LNCAP (cell line): ENCODE measurements at regions not wholly inside any gene's neighbourhood (a gene's known extent, or its start where the extent isn't known, plus 50 kb on each side); places are given as distances from the start of the nearest gene placed in this dataset.

Experiments
- TF ChIP-seq, protein P1 (sequence below): fragments of 450-650 bp; IDR thresholded peaks from 2 replicates; pipeline ENCODE4 v1.5.1; 2017; ENCODE audit warnings: mild to moderate bottlenecking

DNA sequence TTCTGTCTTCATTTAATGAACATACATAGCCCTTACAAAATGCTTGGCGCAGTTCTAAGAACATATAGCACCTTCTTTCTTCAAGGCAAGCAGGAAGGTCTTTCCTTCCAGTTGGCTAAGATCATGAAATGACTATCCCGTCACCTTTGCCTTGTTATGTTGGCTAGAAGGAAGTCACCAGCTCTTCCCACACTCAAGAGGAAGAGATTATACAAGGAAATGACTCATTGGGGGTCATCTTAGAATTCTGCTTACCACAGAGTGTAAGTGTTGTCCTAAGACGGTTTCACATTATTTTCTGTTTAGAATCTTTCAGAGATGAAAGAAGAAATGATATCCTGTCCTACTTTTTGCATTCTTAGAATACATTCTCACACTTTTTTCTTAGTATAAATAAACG lies 808.0 kb upstream of the LUZP2 start:
- TF ChIP-seq, protein P1, sequence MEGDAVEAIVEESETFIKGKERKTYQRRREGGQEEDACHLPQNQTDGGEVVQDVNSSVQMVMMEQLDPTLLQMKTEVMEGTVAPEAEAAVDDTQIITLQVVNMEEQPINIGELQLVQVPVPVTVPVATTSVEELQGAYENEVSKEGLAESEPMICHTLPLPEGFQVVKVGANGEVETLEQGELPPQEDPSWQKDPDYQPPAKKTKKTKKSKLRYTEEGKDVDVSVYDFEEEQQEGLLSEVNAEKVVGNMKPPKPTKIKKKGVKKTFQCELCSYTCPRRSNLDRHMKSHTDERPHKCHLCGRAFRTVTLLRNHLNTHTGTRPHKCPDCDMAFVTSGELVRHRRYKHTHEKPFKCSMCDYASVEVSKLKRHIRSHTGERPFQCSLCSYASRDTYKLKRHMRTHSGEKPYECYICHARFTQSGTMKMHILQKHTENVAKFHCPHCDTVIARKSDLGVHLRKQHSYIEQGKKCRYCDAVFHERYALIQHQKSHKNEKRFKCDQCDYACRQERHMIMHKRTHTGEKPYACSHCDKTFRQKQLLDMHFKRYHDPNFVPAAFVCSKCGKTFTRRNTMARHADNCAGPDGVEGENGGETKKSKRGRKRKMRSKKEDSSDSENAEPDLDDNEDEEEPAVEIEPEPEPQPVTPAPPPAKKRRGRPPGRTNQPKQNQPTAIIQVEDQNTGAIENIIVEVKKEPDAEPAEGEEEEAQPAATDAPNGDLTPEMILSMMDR = no peak

DNA sequence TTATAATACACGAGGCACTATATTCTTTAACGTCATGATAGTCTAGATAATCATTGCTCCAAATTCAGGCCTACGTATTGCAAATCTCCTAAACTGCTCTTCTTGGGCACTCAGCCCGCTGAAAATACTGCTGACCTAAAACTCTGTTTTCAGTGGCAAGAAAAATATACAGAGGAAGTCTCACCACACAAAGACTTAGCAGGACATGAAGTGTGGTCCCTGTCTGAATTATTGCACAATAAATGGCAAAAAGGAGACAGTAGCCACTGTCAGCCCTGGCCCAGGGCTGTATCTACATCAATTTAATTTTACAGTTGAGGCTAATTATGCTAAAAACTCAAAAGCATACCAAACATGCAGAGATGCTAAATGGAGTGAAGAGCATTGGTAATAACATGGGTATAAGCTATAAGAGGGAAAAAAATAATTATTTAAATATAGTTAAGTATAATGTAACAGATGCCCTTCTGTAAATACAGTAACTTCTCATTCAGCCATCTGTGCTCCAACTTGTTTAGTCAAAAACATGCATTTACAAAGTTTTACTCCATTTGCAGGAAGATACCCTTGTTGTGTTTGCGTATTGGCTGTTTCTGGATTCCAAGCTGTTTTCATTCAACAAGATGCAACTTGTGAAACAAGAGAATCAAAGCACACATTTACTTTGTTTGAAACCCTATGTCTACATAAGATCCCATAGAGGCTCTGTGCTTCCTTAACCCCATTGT lies 800.0 kb upstream of the LUZP2 start:
- TF ChIP-seq, protein P1 = no peak

DNA sequence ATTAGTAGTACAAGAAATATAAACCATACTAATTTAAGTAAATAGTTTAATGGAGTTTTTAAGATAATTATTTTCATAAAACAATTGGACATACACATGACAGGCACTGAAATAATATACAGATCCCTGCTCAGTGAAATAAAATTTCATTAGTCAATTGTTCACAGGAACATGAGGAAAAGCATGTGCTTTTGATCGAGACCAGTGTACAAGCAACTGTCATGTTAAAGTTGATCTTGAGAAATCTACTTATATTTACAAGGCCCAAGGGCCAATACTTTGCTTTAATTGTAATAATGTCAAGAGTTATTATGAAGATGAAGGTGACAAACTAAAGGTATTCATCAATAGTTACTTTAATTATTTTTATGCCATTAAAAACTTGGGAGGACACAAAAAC lies 792.7 kb upstream of the LUZP2 start:
- TF ChIP-seq, protein P1 = no peak

DNA sequence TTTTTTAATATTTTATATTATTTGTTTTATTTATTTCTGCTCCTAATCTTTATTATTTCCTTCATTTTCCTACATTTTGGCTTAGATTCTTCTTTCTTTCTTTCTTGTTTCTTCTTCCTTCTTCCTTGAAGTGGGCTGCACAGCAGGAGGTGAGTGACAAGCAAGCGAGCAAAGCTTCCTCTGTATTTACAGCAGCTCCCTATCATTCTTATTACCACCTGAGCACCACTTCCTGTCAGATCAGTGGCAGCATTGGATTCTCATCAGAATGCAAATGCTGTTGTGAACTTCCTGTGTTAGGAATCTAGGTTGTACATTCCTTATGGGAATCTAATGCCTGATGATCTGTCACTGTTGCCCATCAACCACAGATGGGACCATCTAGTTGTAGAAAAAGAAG lies 784.9 kb upstream of the LUZP2 start:
- TF ChIP-seq, protein P1 = no peak

DNA sequence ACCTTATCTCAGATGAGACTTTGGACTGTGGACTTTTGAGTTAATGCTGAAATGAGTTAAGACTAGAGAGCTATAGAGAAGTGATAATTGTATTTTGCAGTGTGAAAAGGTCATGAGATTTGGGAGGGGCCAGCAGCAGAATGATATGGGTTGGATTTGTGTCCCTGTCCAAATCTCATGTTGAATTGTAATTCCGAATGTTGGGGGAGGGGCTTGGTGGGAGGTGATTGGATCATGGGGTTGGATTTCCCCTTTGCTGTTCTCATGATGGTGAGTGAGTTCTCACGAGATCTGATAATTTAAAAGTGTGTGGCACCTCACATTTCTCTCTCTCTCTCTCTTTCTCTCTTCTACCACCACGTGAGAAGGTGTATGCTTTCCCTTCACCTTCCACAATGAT lies 777.8 kb upstream of the LUZP2 start:
- TF ChIP-seq, protein P1 = no peak

DNA sequence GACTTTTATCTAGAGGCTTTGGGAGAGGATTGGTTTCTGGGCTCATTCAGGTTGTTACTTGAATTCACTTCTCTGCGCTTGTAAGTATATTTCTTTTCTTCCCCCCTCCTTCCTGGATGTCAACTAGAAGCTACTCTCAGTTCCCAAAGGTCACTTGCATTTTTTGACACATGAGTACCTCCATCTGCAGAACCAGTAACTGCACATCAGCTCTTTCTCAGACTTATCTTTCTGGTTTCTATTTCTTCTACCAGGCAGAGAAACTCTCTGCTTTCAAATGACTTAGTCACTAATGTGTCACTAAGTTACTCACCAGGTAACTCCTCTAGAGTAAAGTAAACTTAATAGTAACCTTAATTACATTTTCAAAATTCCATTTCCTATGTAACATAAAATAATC lies 773.0 kb upstream of the LUZP2 start:
- TF ChIP-seq, protein P1 = no peak

DNA sequence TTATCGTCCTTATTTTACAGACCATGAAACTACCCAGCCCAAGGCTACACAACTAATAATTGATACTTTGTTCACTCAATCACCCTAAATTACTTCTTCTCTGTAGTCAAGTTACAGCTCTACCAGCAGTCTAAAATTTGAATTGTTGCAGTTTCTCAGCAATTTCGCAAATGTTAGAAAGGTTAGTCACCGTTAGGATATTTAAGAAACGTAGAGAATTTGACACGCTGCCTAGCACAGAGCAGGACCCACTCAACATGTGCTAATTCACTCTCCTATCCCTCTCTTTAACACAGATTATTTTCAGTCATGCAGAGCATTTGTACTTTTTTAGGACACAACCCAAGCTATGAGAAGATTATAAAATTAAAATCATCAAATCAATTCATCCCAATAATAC lies 771.1 kb upstream of the LUZP2 start:
- TF ChIP-seq, protein P1 = no peak

DNA sequence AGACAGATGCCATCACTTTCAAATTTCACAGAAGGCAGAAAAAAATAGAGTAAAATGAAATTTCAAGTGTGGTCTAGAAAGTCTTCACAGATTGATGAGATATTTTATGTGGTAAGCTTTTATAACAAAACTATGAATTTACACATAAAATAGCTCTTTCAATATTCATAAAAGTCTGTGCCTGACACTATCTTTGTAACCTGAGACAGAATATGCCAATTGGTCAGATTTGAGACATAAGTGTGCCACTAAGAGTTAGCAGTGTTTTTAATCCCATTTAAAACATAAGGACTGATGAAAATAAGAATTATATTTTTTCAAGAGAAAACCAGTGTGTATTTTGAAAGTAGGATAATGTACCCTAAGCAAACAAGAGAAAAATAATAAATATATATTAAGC lies 769.5 kb upstream of the LUZP2 start:
- TF ChIP-seq, protein P1 = no peak
